DMS79 treated with DMSO at 0.1 percent for 48 hours (cell line): ENCODE measurements at regions not wholly inside any gene's neighbourhood (a gene's known extent, or its start where the extent isn't known, plus 50 kb on each side); places are given as distances from the start of the nearest gene placed in this dataset.

Experiments used
- DNase-seq: peaks from one replicate; lab custom pipeline; 2025; lab: John Stamatoyannopoulos, UW

GRCh38 chr12:73361156-73361863, 1089.1 kb downstream of the TRHDE start:
- no peak for DNase-seq

DNA sequence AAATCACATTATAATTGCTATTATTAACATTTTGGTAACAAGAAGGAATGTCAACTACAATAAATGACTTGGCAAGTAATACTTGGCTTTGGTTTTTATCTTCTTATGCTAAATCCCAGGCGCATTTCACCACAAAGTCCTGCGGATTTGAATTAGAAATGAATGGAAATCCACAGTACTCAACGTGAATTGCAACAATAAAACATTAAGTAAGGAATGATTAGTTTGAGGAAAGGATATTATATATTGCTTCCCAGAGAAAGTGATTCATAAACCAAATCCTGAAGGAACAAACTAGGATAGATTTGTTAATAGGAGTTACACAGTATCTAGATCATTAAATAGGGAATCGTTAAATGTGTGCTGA, 1089.7 kb downstream of the TRHDE start:
- DNase-seq = no peak

- DNase-seq = no peak
Observed at GRCh38 chr12:73362666-73363065, 1090.5 kb downstream of the TRHDE start.

GRCh38 chr12:73372856-73373255, 1100.7 kb downstream of the TRHDE start:
- DNase-seq = no peak

DNA sequence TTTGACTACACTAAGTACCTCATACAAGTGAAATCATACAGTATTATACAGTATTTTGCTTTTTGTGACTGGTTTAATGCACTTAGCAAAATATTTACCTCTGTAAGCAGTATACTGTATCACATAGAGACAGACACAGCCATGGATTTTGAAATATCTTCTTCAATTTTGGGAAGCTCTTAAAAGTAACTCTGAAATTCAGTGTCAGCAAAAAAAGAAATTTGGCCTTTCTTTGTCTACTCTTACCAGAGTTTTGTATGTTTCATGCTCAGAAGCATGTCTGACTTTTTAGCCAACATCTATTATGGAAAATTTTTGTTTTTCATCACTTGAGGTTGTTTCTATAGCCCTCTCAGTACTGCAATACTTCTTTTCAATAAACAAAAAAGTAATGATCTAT, 1102.2 kb downstream of the TRHDE start:
- no peak for DNase-seq

DNA sequence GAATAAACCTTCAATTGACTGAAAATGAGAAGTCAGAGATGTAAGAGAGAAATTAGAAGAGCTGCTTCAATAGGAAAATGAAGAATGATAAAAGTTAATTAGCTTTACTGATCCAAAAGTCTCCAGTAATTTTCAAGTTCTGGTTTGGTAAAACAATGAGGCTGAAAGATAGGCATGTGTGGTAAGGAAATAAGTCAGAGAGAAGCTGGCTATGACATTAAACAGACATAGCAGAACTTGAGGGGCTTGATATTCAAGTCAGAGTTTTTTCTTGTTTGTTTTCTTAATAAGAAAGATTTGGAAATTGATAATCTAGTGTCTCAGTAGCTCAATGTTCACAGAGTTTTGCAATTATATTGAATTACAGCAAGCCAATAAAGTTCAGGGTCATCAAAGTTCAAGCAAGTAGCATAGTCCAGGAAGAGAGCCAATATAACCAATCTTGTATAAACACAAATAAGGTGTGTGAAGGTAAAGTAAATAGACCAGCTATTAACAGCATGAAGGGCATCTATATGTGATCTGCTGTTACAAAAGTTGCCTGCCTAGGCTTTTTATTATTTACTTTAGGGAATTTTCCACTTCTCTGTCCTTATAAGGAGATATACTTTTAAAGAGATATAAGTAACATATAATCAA, 1111.5 kb downstream of the TRHDE start:
- DNase-seq = no peak

- DNase-seq = no peak
Observed at GRCh38 chr12:73384592-73384991, 1112.4 kb downstream of the TRHDE start.

DNA sequence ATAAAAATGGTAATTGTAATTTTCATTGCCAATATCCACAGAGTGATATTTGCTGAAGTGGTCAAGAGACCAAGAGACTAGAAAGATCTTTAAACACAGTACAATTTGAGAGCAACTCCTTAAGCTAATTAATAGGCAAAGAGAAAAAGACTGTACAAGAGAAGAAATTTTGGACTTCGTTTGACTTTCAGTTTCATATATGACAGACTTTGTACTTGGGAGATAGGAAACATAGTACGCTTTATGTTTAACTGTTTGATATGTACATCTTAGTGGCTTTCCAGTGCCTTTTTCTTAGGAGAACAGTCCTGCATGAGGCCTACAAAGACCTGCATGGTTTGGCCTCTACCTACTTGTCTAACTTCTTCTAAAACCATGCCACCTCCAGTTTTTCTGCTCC, 1118.1 kb downstream of the TRHDE start:
- no peak for DNase-seq

DNA sequence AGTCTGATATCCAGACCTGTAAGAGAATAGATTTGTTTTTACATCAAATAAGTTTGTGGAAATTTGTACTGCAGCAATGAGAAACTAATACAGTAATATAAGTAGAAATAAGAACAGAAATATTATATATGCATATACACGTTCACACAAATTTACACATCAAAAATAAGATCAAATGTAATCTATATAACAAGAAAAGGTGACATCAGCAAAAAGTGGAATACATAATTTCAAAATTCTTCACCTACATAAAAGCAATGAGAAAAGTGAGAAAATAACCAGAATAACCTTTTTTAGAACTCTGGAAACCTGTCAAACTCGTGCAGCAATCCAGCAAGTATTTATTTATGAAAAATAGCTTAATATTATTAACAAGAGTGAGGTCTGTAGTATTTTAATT, 1124.6 kb upstream of the ATXN7L3B start:
- DNase-seq = no peak

DNA sequence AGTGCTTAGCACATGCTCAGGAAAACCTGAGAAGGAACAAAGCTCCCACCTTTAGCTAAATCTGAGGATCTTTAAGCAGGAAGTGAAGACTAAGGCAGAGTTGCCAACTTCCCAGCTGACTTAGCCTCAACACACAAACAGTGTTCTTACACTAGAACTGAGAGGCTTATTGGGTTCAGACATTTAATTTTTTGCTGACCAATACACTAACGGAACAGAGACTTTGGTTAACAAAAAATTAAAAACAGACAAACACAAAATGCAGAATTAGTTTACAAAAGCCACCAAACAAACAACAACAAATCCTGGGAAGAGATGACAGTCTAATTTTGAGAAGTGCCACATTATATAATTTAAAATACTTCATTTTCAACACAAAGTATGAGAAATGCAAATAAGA, 1123.7 kb upstream of the ATXN7L3B start:
- DNase-seq = no peak

- no peak for DNase-seq
Observed at GRCh38 chr12:73414926-73415325, 1122.7 kb upstream of the ATXN7L3B start.

- no peak for DNase-seq
Observed at GRCh38 chr12:73418541-73418940, 1119.1 kb upstream of the ATXN7L3B start.

DNA sequence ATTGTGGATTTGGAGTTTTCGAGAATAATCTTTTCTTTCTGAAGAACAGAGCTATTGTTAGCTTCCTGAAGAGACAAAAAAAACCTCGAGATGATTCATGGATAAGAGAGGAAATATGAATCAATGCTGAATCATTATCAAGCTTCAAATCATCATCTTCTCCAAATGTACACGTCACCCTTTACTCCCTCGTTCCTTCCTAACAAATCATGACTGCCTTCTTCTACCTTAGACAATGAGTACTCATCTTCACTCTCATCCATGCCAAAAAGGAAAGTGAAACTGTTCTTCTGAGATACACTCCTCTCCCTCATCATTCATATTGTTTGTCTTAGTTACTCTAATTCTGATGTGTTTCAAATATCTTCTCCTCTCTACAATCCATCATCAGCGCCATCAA, 1115.8 kb upstream of the ATXN7L3B start:
- no peak for DNase-seq

- no peak for DNase-seq
Observed at GRCh38 chr12:73424484-73424883, 1113.2 kb upstream of the ATXN7L3B start.

DNA sequence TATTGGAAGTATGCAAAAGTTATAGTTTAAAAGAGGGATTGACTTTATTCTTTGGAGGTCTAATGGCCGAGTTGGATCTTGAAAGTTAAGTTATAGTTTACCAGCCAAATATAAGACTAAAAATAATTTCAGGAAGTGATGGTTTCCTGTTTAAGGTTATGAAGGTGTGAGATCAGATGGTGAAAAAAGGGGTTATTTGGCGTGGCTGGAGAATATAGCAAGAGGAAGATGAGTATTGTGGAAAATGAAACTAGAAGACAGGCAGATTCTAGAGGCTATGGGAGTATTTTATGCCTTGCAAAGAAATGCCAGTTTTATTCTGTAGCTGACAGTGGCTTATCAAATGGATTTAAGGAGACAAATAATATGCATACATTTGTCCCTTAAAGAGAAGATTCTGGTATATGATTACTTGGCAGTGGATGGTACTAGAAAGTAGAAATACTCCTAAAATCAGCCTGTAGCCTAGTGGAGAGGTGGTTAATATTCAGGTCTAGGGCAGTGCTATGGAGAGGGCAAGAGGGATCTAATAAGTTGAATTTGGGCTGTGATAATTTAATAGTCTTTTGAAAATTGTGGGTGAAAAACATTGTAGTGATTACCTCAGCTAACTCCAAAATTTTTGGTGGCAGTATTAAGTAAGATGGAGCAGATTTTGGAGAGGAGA, 1091.8 kb upstream of the ATXN7L3B start:
- no peak for DNase-seq

GRCh38 chr12:73452672-73453469, 1084.8 kb upstream of the ATXN7L3B start:
- no peak for DNase-seq

DNA sequence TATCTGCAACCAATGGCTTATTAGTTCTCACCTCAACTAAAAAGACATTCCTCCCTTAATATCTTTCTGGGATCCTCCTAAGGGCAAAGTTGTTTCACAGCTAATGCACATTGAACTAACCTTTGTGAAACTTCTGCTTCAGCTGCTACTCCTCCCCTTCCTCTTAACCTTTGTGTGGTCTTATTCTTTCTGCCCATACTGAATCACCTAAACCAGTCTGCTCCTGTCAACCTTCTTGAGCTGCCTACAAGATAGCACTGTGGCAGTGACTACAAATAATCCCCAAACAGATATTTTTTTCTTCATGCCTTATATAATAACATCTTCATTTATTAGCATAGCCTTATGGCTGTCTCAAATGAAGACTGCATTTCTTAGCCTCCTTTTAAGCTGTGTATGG, 1077.4 kb upstream of the ATXN7L3B start:
- no peak for DNase-seq

DNA sequence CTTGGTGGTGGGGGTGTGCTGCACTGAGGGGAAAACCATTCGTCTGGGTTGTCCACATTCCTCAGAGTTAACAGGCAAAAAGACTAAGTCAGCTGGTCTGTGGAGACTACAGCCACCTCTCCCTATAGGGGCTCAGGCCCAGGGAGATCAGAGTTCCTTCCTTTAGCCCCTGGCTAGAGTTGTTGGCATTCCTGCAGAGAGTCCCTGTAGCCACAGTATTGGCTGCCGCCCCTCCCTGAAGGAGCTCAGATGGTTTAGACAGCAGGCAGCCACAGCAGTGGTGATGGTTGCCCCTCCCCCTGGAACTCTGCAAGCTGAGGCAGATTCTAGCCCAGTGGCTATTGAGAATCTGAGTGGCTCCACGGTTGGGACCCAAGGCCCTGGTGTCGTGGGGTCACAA, 1072.5 kb upstream of the ATXN7L3B start:
- DNase-seq = no peak

DNA sequence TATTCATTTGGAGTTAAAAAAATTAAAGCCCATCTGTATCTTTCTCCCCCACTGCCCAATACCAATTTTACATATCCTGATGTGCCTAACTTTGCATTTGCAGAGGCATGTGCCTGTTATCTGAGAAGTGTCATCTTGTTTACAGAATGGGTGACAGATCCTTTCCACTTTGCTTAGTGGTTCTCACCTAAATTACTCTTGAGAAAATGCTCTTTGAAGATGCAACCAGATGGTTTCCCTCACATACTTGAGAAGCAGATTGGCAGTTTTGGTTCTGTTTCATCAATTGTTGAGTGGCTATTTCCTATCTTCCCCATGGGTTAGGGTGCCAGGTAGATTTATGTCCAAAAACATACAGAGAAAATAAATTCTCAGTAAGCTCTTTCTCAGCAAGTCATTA, 1051.4 kb upstream of the ATXN7L3B start:
- DNase-seq = no peak

DNA sequence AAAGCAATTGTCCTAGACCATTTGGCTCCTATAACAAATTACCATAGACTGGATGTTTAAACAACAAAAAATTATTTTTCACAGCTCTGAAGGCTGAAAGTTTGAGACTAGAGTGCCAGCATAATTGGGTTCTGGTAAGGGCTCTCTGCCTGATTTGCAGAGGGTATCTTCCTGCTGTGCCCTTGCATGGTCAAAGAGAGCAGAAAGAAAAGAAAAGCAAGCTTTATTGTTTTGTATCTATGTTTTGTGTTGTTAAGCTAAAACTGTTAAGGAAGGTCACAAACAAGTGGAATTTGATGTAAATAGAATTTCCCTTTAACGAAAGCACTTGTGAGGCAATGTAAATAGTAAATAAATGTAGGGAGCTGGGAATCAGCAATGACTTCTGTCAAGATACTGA, 1031.0 kb upstream of the ATXN7L3B start:
- DNase-seq = no peak

- no peak for DNase-seq
Observed at GRCh38 chr12:73514672-73515071, 1023.0 kb upstream of the ATXN7L3B start.

DNA sequence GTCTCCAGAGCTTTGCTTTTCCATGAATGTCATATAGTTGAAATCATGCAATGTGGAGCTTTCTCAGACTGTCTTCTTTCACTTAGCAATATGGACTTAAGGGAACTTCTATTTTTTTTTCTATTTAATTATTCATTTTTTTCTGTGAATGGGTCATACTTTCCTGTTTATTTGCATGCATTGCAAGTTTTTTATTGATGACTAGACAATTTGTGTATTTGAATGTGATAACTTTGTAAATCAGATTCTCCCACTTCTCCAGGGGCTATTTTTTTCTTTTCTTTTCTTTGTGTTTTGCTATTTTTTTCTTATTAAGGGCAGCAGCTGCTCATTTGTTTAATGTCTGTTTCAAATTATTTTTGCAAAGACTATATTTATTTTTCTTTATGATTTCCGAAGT, 1019.8 kb upstream of the ATXN7L3B start:
- DNase-seq = no peak

GRCh38 chr12:73529231-73529630, 1008.4 kb upstream of the ATXN7L3B start:
- no peak for DNase-seq
